ES-I3 (cell line): ENCODE measurements at regions not wholly inside any gene's neighbourhood (a gene's known extent, or its start where the extent isn't known, plus 50 kb on each side); places are given as distances from the start of the nearest gene placed in this dataset.

ENCODE experiments used
- H3K36me3 ChIP-seq: 2 replicates; pipeline ENCODE4 v1.6.1; 2013; ENCODE audit warnings: mild to moderate bottlenecking, low read length, control low read depth, moderate library complexity; ENCODE audit not compliant: insufficient read depth
- H3K4me1 ChIP-seq: 2 replicates; pipeline ENCODE4 v1.6.1; 2013; ENCODE audit warnings: mild to moderate bottlenecking, control low read depth, low read length; ENCODE audit not compliant: insufficient read depth
- H3K9ac ChIP-seq: 2 replicates; pipeline ENCODE4 v1.6.1; 2013; ENCODE audit warnings: low read depth, mild to moderate bottlenecking, low read length, moderate library complexity
- H3K9me3 ChIP-seq: 2 replicates; pipeline ENCODE4 v1.6.1; 2013; ENCODE audit warnings: mild to moderate bottlenecking, low read length, moderate library complexity; ENCODE audit not compliant: control insufficient read depth, insufficient read depth

GRCh38 chr1:222240536-222241181, 307.2 kb downstream of the HHIPL2 start:
- Histone ChIP-seq H3K9me3 (no peaks in the 10 kb centered on the region), H3K9ac (no peak overlapping the region), H3K4me1 (no peaks in the 10 kb centered on the region; the same call in 1 of the 2 replicates), H3K36me3 (no peaks in the 10 kb centered on the region)

DNA sequence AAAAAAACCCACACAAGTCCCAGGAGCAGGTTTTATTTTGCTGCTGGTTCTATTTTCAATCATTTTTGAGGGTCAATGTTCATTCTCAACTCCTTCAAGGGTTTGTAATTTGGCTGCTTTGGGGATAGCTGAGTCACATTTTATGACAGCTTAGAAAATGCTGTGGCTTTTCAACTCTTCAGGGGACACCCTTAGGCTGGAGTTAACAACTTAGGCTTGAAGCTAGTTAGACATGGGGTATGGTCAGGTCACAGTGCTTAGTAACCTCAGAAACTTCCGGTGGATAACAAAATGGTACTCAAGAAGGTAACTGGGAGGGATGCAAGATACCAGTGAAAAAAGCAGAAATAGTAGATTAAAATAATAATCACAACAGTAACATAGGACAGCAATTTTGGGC, 308.8 kb downstream of the HHIPL2 start:
- H3K9ac ChIP-seq = no peak overlapping the region
- no peaks in the 10 kb centered on the region for H3K36me3 ChIP-seq
- no peaks in the 10 kb centered on the region for H3K9me3 ChIP-seq
- H3K4me1 ChIP-seq = no peaks in the 10 kb centered on the region; the same call in 1 of the 2 replicates

DNA sequence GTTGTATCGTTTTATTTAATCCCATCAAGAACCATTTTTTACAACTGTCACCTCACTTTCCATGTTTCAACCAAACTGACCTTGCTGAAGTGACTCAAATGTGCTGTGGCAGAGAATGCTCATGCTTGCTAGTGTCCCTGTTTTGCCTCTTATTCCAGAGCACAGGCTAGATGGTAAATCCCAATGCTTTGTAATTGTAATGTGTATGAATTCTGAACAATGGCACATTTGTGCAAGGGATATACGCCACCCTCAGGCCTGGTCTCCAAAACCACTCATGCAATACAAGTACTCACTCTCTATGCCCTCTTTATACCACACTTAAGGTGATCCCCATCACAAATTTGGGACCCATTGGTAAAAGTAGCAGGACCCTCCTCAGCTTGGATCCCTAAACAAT, 313.6 kb downstream of the HHIPL2 start:
- H3K9me3 ChIP-seq = no peaks in the 10 kb centered on the region
- no peaks in the 10 kb centered on the region for H3K36me3 ChIP-seq
- H3K9ac ChIP-seq = no peak overlapping the region
- H3K4me1 ChIP-seq = no peaks in the 10 kb centered on the region

DNA sequence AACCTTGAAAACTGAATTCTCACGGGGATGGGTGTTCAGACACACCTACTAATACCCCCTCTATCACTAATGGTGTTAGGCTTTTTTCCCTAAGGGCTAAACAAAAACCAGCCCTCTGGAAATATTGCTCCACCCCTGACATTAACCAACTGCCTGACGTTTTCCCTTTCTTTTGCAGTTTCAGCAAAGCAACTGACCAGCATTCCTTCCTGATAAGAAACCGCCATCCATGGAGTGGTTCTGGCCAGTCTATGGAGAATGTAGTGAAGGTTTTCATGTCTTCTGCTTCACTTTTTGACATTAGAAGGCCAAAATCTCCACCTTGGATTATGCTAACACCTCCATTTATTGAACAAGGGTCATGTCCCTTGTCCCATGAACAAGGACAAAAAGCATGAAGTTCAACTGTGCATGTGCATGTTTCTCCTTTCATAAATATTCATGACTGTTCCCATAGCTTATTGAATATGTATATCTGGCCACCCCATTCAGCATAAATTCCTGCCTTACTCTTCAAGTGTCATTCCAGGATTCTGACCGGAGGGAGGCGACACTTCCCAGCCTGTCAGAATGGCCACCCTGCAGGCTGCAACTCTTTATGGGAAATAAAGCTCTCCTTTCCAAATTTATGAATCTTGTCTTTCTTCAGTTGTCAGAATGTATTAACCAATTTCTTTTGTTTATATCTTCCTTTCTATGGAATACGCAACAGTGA, 314.3 kb downstream of the HHIPL2 start:
- no peak overlapping the region for H3K9ac ChIP-seq
- no peaks in the 10 kb centered on the region for H3K4me1 ChIP-seq
- H3K36me3 ChIP-seq = no peaks in the 10 kb centered on the region
- H3K9me3 ChIP-seq = no peaks in the 10 kb centered on the region

DNA sequence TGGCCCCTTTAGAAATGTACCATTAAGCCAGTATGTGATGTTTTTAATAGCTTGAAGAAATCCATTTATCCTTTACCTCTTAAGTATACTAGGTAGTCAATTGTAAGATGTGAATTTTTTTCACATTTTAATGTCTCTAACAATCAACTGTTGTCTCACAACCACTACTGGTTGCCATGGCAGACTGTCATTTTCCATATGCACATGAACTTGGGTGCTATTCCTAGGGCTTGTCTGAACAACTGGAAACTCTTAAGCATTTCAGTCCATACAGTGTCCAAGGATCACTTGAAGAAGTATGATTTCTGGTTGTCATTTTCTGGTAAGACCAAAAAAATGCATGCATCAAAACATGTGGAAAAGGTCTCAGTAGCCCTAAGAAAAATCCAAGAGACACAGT, 315.1 kb downstream of the HHIPL2 start:
- no peaks in the 10 kb centered on the region for H3K4me1 ChIP-seq
- H3K9ac ChIP-seq = no peak overlapping the region
- H3K9me3 ChIP-seq = no peaks in the 10 kb centered on the region
- no peaks in the 10 kb centered on the region for H3K36me3 ChIP-seq

DNA sequence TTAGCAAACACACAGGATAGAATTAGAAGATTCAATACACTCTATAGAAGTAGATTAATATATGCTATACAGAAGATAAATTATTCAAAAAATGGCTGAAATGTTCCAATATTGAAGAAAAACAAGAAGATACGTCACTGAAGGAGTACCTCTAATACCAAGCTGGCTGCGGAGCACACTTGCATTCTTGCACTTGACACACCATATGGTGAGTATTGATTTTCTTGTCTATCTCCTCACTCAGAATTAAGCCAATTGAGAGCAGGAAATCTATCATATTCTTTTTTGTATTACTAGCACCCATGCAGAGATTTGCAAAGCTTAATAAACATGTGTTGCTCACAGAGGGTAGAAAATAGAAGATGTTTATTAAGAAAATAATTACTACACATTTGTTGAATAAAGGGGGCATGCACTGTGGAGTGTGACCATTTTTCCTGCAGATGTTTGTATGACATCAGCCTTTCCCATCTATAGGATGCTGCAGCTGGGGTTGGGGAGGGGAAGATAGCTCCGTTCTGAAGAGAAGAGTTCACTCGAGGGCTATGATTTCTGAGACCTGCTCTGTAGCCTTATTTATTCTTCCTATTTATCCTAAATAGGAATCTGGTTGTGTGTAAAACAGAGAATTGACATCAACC, 318.1 kb downstream of the HHIPL2 start:
- Histone ChIP-seq H3K4me1 (no peaks in the 10 kb centered on the region), H3K9ac (no peak overlapping the region), H3K36me3 (no peaks in the 10 kb centered on the region)

DNA sequence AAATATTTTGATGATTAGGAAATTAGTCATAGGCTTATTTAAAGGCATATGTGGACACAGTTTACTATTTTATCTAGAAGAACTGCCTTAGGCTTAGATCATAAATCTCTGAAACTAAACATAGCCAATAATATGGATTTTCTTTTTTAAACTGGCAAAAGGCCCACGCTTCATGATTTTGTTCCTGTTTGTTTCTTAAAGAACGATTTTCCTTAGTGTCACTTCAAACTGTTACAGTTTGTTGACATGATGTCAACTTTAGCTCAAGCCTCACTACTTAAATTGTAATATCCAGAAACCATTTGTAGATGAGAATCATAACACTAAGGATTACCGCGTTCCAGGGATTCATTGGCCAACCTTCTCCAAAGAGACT, 322.6 kb downstream of the HHIPL2 start:
- Histone ChIP-seq H3K9ac (no peak overlapping the region), H3K4me1 (no peaks in the 10 kb centered on the region; the same call in 1 of the 2 replicates), H3K9me3 (no peaks in the 10 kb centered on the region; the same call in 1 of the 2 replicates), H3K36me3 (no peaks in the 10 kb centered on the region)

More for the DNA sequence above, 318.1 kb downstream of the HHIPL2 start:
- H3K9me3 ChIP-seq = no peaks in the 10 kb centered on the region; the same call in 1 of the 2 replicates

GRCh38 chr1:222224636-222225315, 323.1 kb downstream of the HHIPL2 start:
- Histone ChIP-seq H3K4me1 (no peaks in the 10 kb centered on the region; the same call in 1 of the 2 replicates), H3K36me3 (no peaks in the 10 kb centered on the region), H3K9me3 (no peaks in the 10 kb centered on the region; the same call in none of the 2 replicates), H3K9ac (no peak overlapping the region)

DNA sequence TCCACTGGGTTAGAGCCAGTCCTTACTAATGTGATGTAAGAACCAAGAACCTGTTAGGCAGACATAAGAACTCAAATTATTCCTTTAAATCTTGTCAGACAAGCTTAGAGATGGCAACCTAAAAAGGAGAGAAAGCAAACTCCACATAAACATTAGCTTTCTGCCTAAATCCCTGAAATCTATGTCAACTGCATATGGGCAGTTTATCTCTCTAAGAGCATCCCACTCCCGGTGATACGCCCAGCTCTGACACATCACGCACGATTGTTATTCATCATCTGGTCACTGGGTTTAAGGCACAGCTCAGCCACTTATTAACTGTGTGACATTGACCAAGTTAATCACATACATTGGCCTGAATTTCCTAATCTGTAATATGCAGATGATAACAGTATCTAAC, 323.7 kb downstream of the HHIPL2 start:
- H3K4me1 ChIP-seq = no peaks in the 10 kb centered on the region; the same call in 1 of the 2 replicates
- no peaks in the 10 kb centered on the region; the same call in none of the 2 replicates for H3K9me3 ChIP-seq
- no peaks in the 10 kb centered on the region for H3K36me3 ChIP-seq
- H3K9ac ChIP-seq = no peak overlapping the region

GRCh38 chr1:222223010-222223409, 324.9 kb downstream of the HHIPL2 start:
- Histone ChIP-seq H3K36me3 (no peaks in the 10 kb centered on the region), H3K9ac (no peak overlapping the region), H3K9me3 (no peaks in the 10 kb centered on the region; the same call in none of the 2 replicates), H3K4me1 (no peaks in the 10 kb centered on the region; the same call in 1 of the 2 replicates)

- Histone ChIP-seq H3K36me3 (no peaks in the 10 kb centered on the region), H3K9ac (no peak overlapping the region), H3K9me3 (no peaks in the 10 kb centered on the region; the same call in none of the 2 replicates), H3K4me1 (no peaks in the 10 kb centered on the region)
Observed at GRCh38 chr1:222216255-222216754, 331.6 kb downstream of the HHIPL2 start.

- Histone ChIP-seq H3K36me3 (no peaks in the 10 kb centered on the region), H3K4me1 (no peaks in the 10 kb centered on the region), H3K9me3 (no peaks in the 10 kb centered on the region), H3K9ac (no peak overlapping the region)
Observed at GRCh38 chr1:222210776-222211175, 337.1 kb downstream of the HHIPL2 start.

DNA sequence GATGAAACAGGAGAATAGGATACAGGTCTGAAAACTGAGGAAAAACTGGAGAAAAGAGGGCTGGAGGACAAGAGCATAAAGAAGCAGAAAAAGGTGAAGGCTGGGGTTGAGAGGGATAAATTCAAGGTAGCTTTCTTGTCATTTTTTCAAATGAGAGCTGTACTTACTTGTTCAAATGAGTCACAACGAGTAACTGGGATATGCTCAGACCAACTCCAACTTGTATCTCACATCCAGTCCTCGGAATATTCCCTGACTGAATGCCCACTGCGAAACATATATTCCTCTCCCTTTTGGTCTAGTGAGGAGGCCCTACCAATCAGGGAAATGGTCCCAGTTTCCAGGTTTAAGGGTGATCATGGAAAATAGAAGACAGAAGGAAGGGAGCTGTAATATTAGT, 343.4 kb downstream of the HHIPL2 start:
- Histone ChIP-seq H3K9me3 (no peaks in the 10 kb centered on the region; the same call in 1 of the 2 replicates), H3K36me3 (no peaks in the 10 kb centered on the region), H3K9ac (no peak overlapping the region), H3K4me1 (no peaks in the 10 kb centered on the region)

- no peaks in the 10 kb centered on the region for H3K36me3 ChIP-seq
- H3K9me3 ChIP-seq = no peaks in the 10 kb centered on the region; the same call in 1 of the 2 replicates
- H3K9ac ChIP-seq = no peak overlapping the region
- no peaks in the 10 kb centered on the region for H3K4me1 ChIP-seq
Observed at GRCh38 chr1:222202831-222203230, 345.1 kb downstream of the HHIPL2 start.
